GM12878 (cell line): ENCODE measurements at regions not wholly inside any gene's neighbourhood (a gene's known extent, or its start where the extent isn't known, plus 50 kb on each side); places are given as distances from the start of the nearest gene placed in this dataset.

Experiments used
- ATAC-seq: fragments of 200-7000 bp; cut with Tn5 transposase; 3 replicates; pipeline ENCODE4 v1.9.1; 2020; ENCODE audit warnings: mild to moderate bottlenecking, moderate library complexity
- BruUV-seq: library from RNA; stranded (reverse); fragments of 400-500 nt; replicated peaks from 2 replicates; lab custom pipeline; 2021; lab: Mats Ljungman, UMichigan
- CTCF ChIA-PET: fragments of 300-600 bp; sonication (Branson Sonifier 250); formaldehyde crosslinking; extraction: SDS; loops from one replicate; lab custom pipeline; 2021; ENCODE audit warnings: inconsistent platforms; lab: Yijun Ruan, JAX
- POLR2A ChIA-PET: fragments of 350-600 bp; formaldehyde crosslinking; extraction: SDS; loops from one replicate; lab custom pipeline; 2021; ENCODE audit warnings: inconsistent platforms; lab: Charles Lee
- RAD21 ChIA-PET: fragments of 300-600 bp; sonication (Branson Sonifier 250); formaldehyde crosslinking; loops from one replicate; lab custom pipeline; 2023; ENCODE audit warnings: antibody characterized with exemption; ENCODE audit not compliant: unreplicated experiment; lab: Charles Lee
- SMC1A ChIA-PET: fragments of 300-600 bp; sonication (Branson Sonifier 250); formaldehyde crosslinking; loops from one replicate; lab custom pipeline; 2023; ENCODE audit not compliant: unreplicated experiment, uncharacterized antibody; lab: Charles Lee
- DNase-seq: peaks from one replicate; pipeline ENCODE4 v3.0.0-alpha.2; 2011; ENCODE audit warnings: low read depth, low spot score
- FAIRE-seq: peaks from 3 replicates; lab custom pipeline; 2011; peaks lifted over from hg19 to GRCh38; lab: Jason Lieb, UNC
- H2AFZ ChIP-seq: 2 replicates; pipeline ENCODE4 v1.6.0; 2011; ENCODE audit warnings: low read depth, low read length, control low read depth; ENCODE audit not compliant: control insufficient read depth
- H3K27ac ChIP-seq: 2 replicates; pipeline ENCODE4 v1.5.1; 2011; ENCODE audit warnings: control low read depth; ENCODE audit not compliant: control insufficient read depth, insufficient read depth
- H3K27me3 ChIP-seq, 2 experiments: replicated peaks in 1 of 2; 2 replicates each; pipeline versions ENCODE4 v1.6.0 to v1.6.1; 2011; ENCODE audit warnings: low read length in 1 of 2; ENCODE audit not compliant: control insufficient read depth in 2 of 2, insufficient read depth in 2 of 2
- H3K36me3 ChIP-seq, 2 experiments: 2 replicates each; pipeline ENCODE4 v1.5.1; 2011; ENCODE audit warnings: low read length in 1 of 2; ENCODE audit not compliant: control insufficient read depth in 2 of 2, insufficient read depth in 2 of 2
- H3K4me1 ChIP-seq: 2 replicates; pipeline ENCODE4 v1.6.1; 2011; ENCODE audit warnings: mild to moderate bottlenecking, low read length, moderate library complexity, mixed read lengths; ENCODE audit not compliant: control insufficient read depth, insufficient read depth
- H3K4me2 ChIP-seq: 2 replicates; pipeline ENCODE4 v1.6.0; 2011; ENCODE audit warnings: control low read depth; ENCODE audit not compliant: control insufficient read depth, insufficient read depth
- H3K4me3 ChIP-seq: fragments of 200-600 bp; sonication (generic); 2 replicates; pipeline ENCODE4 v1.5.1; 2016
- H3K79me2 ChIP-seq: 2 replicates; pipeline ENCODE4 v1.6.0; 2011; ENCODE audit warnings: low read length; ENCODE audit not compliant: control insufficient read depth, insufficient read depth
- H3K9ac ChIP-seq: 2 replicates; pipeline ENCODE4 v1.8.0; 2011; ENCODE audit warnings: low read length, control low read depth, mixed read lengths; ENCODE audit not compliant: control insufficient read depth, insufficient read depth
- H3K9me3 ChIP-seq: replicated peaks from 3 replicates; pipeline ENCODE4 v1.5.1; 2011; ENCODE audit warnings: mild to moderate bottlenecking, low read length; ENCODE audit not compliant: control insufficient read depth, insufficient read depth
- H4K20me1 ChIP-seq: 2 replicates; pipeline ENCODE4 v1.6.0; 2011; ENCODE audit not compliant: control insufficient read depth, insufficient read depth
- BMI1 ChIP-seq: fragments of 450-650 bp; IDR thresholded peaks from 2 replicates; pipeline ENCODE4 v1.6.1; 2016; ENCODE audit warnings: mild to moderate bottlenecking, moderate library complexity, borderline replicate concordance
- DPF2 ChIP-seq: fragments of 450-650 bp; IDR thresholded peaks from 2 replicates; pipeline ENCODE4 v1.6.1; 2017; ENCODE audit warnings: mild to moderate bottlenecking
- E2F4 ChIP-seq: IDR thresholded peaks from 2 replicates; pipeline ENCODE4 v1.6.1; 2012; ENCODE audit warnings: low read depth, low read length, improper control_type of control experiment
- IKZF2 ChIP-seq, 2 experiments: fragments of 450-650 bp; IDR thresholded peaks; 2 replicates each; pipeline ENCODE4 v1.6.1; 2017; ENCODE audit warnings: mild to moderate bottlenecking in 2 of 2, moderate library complexity in 2 of 2
- RFX5 ChIP-seq: IDR thresholded peaks from 2 replicates; pipeline ENCODE4 v1.6.1; 2011; ENCODE audit warnings: low read depth, low read length, improper control_type of control experiment
- USF1 ChIP-seq: IDR thresholded peaks from 2 replicates; pipeline ENCODE4 v1.6.1; 2011; ENCODE audit warnings: borderline replicate concordance, low read depth, mild to moderate bottlenecking, moderate library complexity, mixed read lengths, low read length; ENCODE audit not compliant: insufficient read depth; ENCODE audit errors: extremely low read length
- ZNF274 ChIP-seq: IDR thresholded peaks from one replicate; pipeline ENCODE4 v1.8.0; 2011; ENCODE audit not compliant: insufficient read length, insufficient read depth
- ZZZ3 ChIP-seq: IDR thresholded peaks from 2 replicates; pipeline ENCODE4 v1.6.1; 2011; ENCODE audit warnings: low read depth; ENCODE audit not compliant: control insufficient read depth, insufficient read length
- WGBS: methylation state at CpG from one replicate; pipeline ENCODE4 v1.1.6; 2016; ENCODE audit warnings: low lambda C conversion rate; ENCODE audit not compliant: insufficient replicate concordance, insufficient coverage; ENCODE audit errors: missing lambda C conversion rate; 5-methylcytosine and 5-hydroxymethylcytosine counted together
- in situ Hi-C: fragments of 300-500 bp; cut with MboI; formaldehyde crosslinking; loops from 9 replicates; pipeline ENCODE4 v1.14.3; 2018; ENCODE audit warnings: mixed read lengths
- intact Hi-C: fragments of 100-400 bp; cut with micrococcal nuclease; formaldehyde crosslinking; loops from one replicate; pipeline ENCODE4 v1.14.2; 2022; ENCODE audit not compliant: unreplicated experiment
- TF ChIP-seq, protein P1 (sequence below): fragments of 450-650 bp; IDR thresholded peaks from 2 replicates; pipeline ENCODE4 v1.6.1; 2017; ENCODE audit warnings: mild to moderate bottlenecking, moderate library complexity

- Histone ChIP-seq H3K4me1 (no peaks in the 10 kb centered on the region), H3K36me3 (no peaks in the 10 kb centered on the region), H3K9ac (no peak overlapping the region), H3K4me3 (no peak overlapping the region), H3K27ac (no peak overlapping the region), H2AFZ (no peak overlapping the region), H3K4me2 (no peak overlapping the region), H3K27me3 (no peaks in the 10 kb centered on the region; a peak in 1 of 4 replicates)
- WGBS, result 1% methylated on average over 4 of the region's 4 CpGs
- RAD21 ChIA-PET, result no interaction called here
- FAIRE-seq, result no peak
- ATAC-seq, result no peak
- SMC1A ChIA-PET, result interaction anchor here (1.1 kb wide), 1 partner anchor 24 kb away, joined by 3 read pairs; no protein-coding TSS in a partner anchor
- no TSS peak for BruUV-seq
- TF ChIP-seq, protein P1, sequence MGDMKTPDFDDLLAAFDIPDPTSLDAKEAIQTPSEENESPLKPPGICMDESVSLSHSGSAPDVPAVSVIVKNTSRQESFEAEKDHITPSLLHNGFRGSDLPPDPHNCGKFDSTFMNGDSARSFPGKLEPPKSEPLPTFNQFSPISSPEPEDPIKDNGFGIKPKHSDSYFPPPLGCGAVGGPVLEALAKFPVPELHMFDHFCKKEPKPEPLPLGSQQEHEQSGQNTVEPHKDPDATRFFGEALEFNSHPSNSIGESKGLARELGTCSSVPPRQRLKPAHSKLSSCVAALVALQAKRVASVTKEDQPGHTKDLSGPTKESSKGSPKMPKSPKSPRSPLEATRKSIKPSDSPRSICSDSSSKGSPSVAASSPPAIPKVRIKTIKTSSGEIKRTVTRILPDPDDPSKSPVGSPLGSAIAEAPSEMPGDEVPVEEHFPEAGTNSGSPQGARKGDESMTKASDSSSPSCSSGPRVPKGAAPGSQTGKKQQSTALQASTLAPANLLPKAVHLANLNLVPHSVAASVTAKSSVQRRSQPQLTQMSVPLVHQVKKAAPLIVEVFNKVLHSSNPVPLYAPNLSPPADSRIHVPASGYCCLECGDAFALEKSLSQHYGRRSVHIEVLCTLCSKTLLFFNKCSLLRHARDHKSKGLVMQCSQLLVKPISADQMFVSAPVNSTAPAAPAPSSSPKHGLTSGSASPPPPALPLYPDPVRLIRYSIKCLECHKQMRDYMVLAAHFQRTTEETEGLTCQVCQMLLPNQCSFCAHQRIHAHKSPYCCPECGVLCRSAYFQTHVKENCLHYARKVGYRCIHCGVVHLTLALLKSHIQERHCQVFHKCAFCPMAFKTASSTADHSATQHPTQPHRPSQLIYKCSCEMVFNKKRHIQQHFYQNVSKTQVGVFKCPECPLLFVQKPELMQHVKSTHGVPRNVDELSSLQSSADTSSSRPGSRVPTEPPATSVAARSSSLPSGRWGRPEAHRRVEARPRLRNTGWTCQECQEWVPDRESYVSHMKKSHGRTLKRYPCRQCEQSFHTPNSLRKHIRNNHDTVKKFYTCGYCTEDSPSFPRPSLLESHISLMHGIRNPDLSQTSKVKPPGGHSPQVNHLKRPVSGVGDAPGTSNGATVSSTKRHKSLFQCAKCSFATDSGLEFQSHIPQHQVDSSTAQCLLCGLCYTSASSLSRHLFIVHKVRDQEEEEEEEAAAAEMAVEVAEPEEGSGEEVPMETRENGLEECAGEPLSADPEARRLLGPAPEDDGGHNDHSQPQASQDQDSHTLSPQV, result no peak
- TF ChIP-seq RFX5 (no peak), DPF2 (no peak), E2F4 (no peak), ZZZ3 (no peak), BMI1 (no peak), ZNF274 (no peak), USF1 (no peak), IKZF2 (IDR thresholded peaks at IDR 0.05) (no peak)
- TF ChIP-seq, all 136 proteins: peak for 0
- Histone ChIP-seq H3K79me2 (no peaks in the 10 kb centered on the region), H4K20me1 (no peaks in the 10 kb centered on the region), H3K9me3 (no peaks in the 10 kb centered on the region)
- no peak for DNase-seq
- POLR2A ChIA-PET, result no interaction called here
- CTCF ChIA-PET, result no interaction called here
- intact Hi-C loops (no loop called here), in situ Hi-C loops (no loop called here)
Observed at GRCh38 chr11:116403794-116404461, 368.9 kb downstream of the BUD13 start.
